ENCODE measurements at regions not wholly inside any gene's neighbourhood (a gene's known extent, or its start where the extent isn't known, plus 50 kb on each side); places are given as distances from the start of the nearest gene placed in this dataset.
A peak's percentile ranks its signal among the peaks of the same experiment; 100 is the strongest.

GRCh38 chr5:93874491-93874890 is 133.1 kb upstream of the POU5F2 start:
- H3K36me3 ChIP-seq = peaks cover 0 to 4% (median 0%) of the 10 kb centered on the region in 4 donors
- no peak overlapping the region for H3K4me3 ChIP-seq
- no peak for TF ChIP-seq EP300 (IDR thresholded peaks at IDR 0.05)
- no peak for TF ChIP-seq POLR2A (IDR thresholded peaks at IDR 0.05)
- TF ChIP-seq CTCF (IDR thresholded peaks at IDR 0.05) = no peak
- TF ChIP-seq POLR2AphosphoS5 (IDR thresholded peaks at IDR 0.05) = no peak
- H3K9me3 ChIP-seq = no peaks in the 10 kb centered on the region
- no peak for DNase-seq
- no peaks in the 10 kb centered on the region for H3K27me3 ChIP-seq
- H3K27ac ChIP-seq = no peak overlapping the region
- H3K4me1 ChIP-seq = no peaks in the 10 kb centered on the region
- intact Hi-C loops (cut with DNase I; ENCODE audit: low total_unique reads) = no loop called here

DNA sequence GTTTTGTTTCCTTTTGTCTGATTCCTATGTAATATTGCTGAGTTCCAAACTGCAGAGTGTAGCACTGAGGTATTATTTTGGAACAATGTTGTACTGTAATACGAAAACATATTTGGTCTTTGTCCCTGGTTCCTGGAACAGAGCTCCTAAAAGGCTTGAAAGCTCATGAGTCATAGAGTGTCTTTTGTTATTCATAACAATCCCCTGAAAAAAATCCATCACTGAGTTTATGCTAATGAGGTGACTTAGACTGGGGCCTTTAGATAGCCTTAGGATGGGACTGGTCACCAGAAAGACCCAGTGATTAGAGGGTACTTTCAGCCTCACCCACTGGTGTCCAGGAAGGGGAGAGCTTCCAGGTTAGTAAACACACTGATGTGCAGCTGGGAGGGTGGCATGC is 132.7 kb upstream of the POU5F2 start:
- TF ChIP-seq POLR2AphosphoS5 (IDR thresholded peaks at IDR 0.05) (no peak), EP300 (IDR thresholded peaks at IDR 0.05) (no peak), POLR2A (IDR thresholded peaks at IDR 0.05) (no peak), CTCF (IDR thresholded peaks at IDR 0.05) (no peak)
- no peaks in the 10 kb centered on the region for H3K27me3 ChIP-seq
- intact Hi-C loops (cut with DNase I; ENCODE audit: low total_unique reads) = no loop called here
- H3K9me3 ChIP-seq = no peaks in the 10 kb centered on the region
- H3K27ac ChIP-seq = no peak overlapping the region
- H3K36me3 ChIP-seq = peaks cover 0 to 4% (median 0%) of the 10 kb centered on the region in 4 donors
- H3K4me1 ChIP-seq = no peaks in the 10 kb centered on the region
- no peak overlapping the region for H3K4me3 ChIP-seq
- DNase-seq = no peak
- 65 to 82% (median 79%) methylated on average over 1 of the region's 1 CpG for WGBS, 5 donors

GRCh38 chr5:93873211-93873736 is 131.9 kb upstream of the POU5F2 start:
- H3K27ac ChIP-seq = no peak overlapping the region
- H3K36me3 ChIP-seq = peaks cover 0 to 4% (median 0%) of the 10 kb centered on the region in 4 donors
- H3K4me3 ChIP-seq = no peak overlapping the region
- TF ChIP-seq EP300 (IDR thresholded peaks at IDR 0.05) (no peak), CTCF (IDR thresholded peaks at IDR 0.05) (no peak), POLR2AphosphoS5 (IDR thresholded peaks at IDR 0.05) (no peak), POLR2A (IDR thresholded peaks at IDR 0.05) (no peak)
- H3K4me1 ChIP-seq = no peaks in the 10 kb centered on the region
- H3K9me3 ChIP-seq = no peaks in the 10 kb centered on the region
- DNase-seq = no peak
- WGBS, 5 donors = 91 to 100% (median 96%) methylated on average over 1 of the region's 1 CpG
- H3K27me3 ChIP-seq = no peaks in the 10 kb centered on the region
- intact Hi-C loops (cut with DNase I; ENCODE audit: low total_unique reads) = no loop called here

- H3K9me3 ChIP-seq = no peaks in the 10 kb centered on the region
- TF ChIP-seq POLR2AphosphoS5 (IDR thresholded peaks at IDR 0.05) (no peak), CTCF (IDR thresholded peaks at IDR 0.05) (no peak), EP300 (IDR thresholded peaks at IDR 0.05) (no peak), POLR2A (IDR thresholded peaks at IDR 0.05) (no peak)
- 87 to 95% (median 88%) methylated on average over 3 of the region's 3 CpGs for WGBS, 5 donors
- no peak overlapping the region for H3K27ac ChIP-seq
- peaks cover 0 to 6% (median 2%) of the 10 kb centered on the region in 4 donors for H3K36me3 ChIP-seq
- intact Hi-C loops (cut with DNase I; ENCODE audit: low total_unique reads) = no loop called here
- H3K27me3 ChIP-seq = no peaks in the 10 kb centered on the region
- DNase-seq = peak in 1 of 2 donors; percentile 6
- no peaks in the 10 kb centered on the region for H3K4me1 ChIP-seq
- H3K4me3 ChIP-seq = no peak overlapping the region
Observed at GRCh38 chr5:93870649-93871048, 129.2 kb upstream of the POU5F2 start.
